ENCODE measurements at regions not wholly inside any gene's neighbourhood (a gene's known extent, or its start where the extent isn't known, plus 50 kb on each side); places are given as distances from the start of the nearest gene placed in this dataset.

GRCh38 chr14:97760050-97760449, 962.9 kb downstream of the VRK1 start:
- TF ChIP-seq RAD21 (IDR thresholded peaks at IDR 0.05; ENCODE audit: low read length) (no peak), SIN3A (IDR thresholded peaks at IDR 0.05; ENCODE audit: borderline replicate concordance, low read depth, low read length) (no peak), YY1 (IDR thresholded peaks at IDR 0.05; ENCODE audit: low read depth) (no peak)
- no peaks in the 10 kb centered on the region for H3K4me1 ChIP-seq (ENCODE audit: control insufficient read depth in 1 of 2, insufficient read depth in 2 of 2, low read depth in 1 of 2, low read length in 1 of 2)
- no peaks in the 10 kb centered on the region for H3K36me3 ChIP-seq (replicated peaks in 1 of 2; ENCODE audit: control insufficient read depth in 1 of 2, insufficient read depth in 2 of 2, low read length in 1 of 2)
- CTCF ChIA-PET = no interaction called here
- no peaks in the 10 kb centered on the region for H4K20me1 ChIP-seq (ENCODE audit: insufficient read depth)
- H3K9me2 ChIP-seq = no peaks in the 10 kb centered on the region
- H3F3A ChIP-seq (replicated peaks; ENCODE audit: insufficient read depth) = no peaks in the 10 kb centered on the region
- no peak overlapping the region for H3K4me3 ChIP-seq (ENCODE audit: low read depth in 2 of 2, low read length in 1 of 2)
- no peak overlapping the region for H3K9ac ChIP-seq
- no peak overlapping the region for H3K27ac ChIP-seq (ENCODE audit: low read depth in 2 of 2, low read length in 1 of 2)
- H3K9me3 ChIP-seq = no peaks in the 10 kb centered on the region
- H3K4me2 ChIP-seq = no peak overlapping the region
- POLR2A ChIA-PET = no interaction called here
- no peaks in the 10 kb centered on the region for H3K27me3 ChIP-seq (ENCODE audit: insufficient read depth)
- H2AFZ ChIP-seq (ENCODE audit: low read depth) = no peak overlapping the region
- WGBS (ENCODE audit: low lambda C conversion rate) = 0% methylated on average over 1 of the region's 1 CpG
- no peaks in the 10 kb centered on the region for H3K79me2 ChIP-seq (ENCODE audit: insufficient read depth)
- DNase-seq = no peak

- no peak for DNase-seq
- no peaks in the 10 kb centered on the region for H3F3A ChIP-seq (replicated peaks; ENCODE audit: insufficient read depth)
- H3K36me3 ChIP-seq (replicated peaks in 1 of 2; ENCODE audit: control insufficient read depth in 1 of 2, insufficient read depth in 2 of 2, low read length in 1 of 2) = no peaks in the 10 kb centered on the region
- H3K9me3 ChIP-seq = no peaks in the 10 kb centered on the region
- H3K9me2 ChIP-seq = no peaks in the 10 kb centered on the region
- ChIA-PET CTCF (no interaction called here), POLR2A (no interaction called here)
- 0% methylated on average over 5 of the region's 5 CpGs for WGBS (ENCODE audit: low lambda C conversion rate)
- no peaks in the 10 kb centered on the region for H3K79me2 ChIP-seq (ENCODE audit: insufficient read depth)
- no peak overlapping the region for H3K4me2 ChIP-seq
- no peaks in the 10 kb centered on the region for H3K27me3 ChIP-seq (ENCODE audit: insufficient read depth)
- no peak overlapping the region for H3K27ac ChIP-seq (ENCODE audit: low read depth in 2 of 2, low read length in 1 of 2)
- no peak overlapping the region for H2AFZ ChIP-seq (ENCODE audit: low read depth)
- no peaks in the 10 kb centered on the region for H3K4me1 ChIP-seq (ENCODE audit: control insufficient read depth in 1 of 2, insufficient read depth in 2 of 2, low read depth in 1 of 2, low read length in 1 of 2)
- H3K4me3 ChIP-seq (ENCODE audit: low read depth in 2 of 2, low read length in 1 of 2) = no peak overlapping the region
- no peaks in the 10 kb centered on the region for H4K20me1 ChIP-seq (ENCODE audit: insufficient read depth)
- no peak overlapping the region for H3K9ac ChIP-seq
- no peak for TF ChIP-seq TAF1 (IDR thresholded peaks at IDR 0.05; ENCODE audit: borderline replicate concordance, low read depth, low read length)
- no peak for TF ChIP-seq GATA2 (CRISPR knock-in tag; IDR thresholded peaks at IDR 0.05)
- no peak for TF ChIP-seq PBX3 (IDR thresholded peaks at IDR 0.05)
- TF ChIP-seq CHD2 (IDR thresholded peaks at IDR 0.05; ENCODE audit: low read length, partially characterized antibody) = no peak
- no peak for TF ChIP-seq GABPA (IDR thresholded peaks at IDR 0.05; ENCODE audit: low read depth)
- TF ChIP-seq IRF3 (IDR thresholded peaks at IDR 0.05; ENCODE audit: low read depth, low read length) = no peak
- TF ChIP-seq MXI1 (IDR thresholded peaks at IDR 0.05; ENCODE audit: low read depth, low read length) = no peak
- TF ChIP-seq MAX (IDR thresholded peaks at IDR 0.05; ENCODE audit: low read depth) = no peak
Measured at GRCh38 chr14:97762386-97762785, 965.2 kb downstream of the VRK1 start.

All from SK-N-SH (cell line).